GM21619 (cell line): ENCODE measurements at regions not wholly inside any gene's neighbourhood (a gene's known extent, or its start where the extent isn't known, plus 50 kb on each side); places are given as distances from the start of the nearest gene placed in this dataset.
"Not testable (repeated sequence)": the region's sequence is repeated elsewhere in the genome, so short reads cannot be mapped to it uniquely, and the experiment has no call there.

Source experiments
- ATAC-seq: cut with Tn5 transposase; IDR thresholded peaks from one replicate; pipeline ENCODE4 v1.9.1; 2021; ENCODE audit not compliant: unreplicated experiment

DNA sequence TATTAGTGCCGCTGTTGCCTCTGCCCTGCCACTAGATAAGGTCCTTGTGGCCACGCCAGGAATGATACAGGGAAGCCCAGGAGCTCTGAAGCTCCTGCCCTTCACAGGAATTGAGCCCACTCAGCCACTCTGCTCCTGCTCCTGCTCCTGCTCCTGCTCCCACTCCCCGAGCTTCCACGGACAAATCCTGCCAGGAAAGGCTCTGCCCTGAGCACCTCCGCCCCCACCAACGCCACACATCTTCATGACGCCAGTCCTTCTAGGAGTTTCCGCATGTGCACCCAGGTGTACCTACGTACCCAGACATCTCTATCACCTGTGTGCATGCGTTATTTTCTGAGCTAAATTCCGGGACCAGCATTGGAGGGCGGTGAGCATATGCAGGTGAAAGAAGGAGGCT, 369.1 kb downstream of the C16orf95 start:
- ATAC-seq, result no peak

DNA sequence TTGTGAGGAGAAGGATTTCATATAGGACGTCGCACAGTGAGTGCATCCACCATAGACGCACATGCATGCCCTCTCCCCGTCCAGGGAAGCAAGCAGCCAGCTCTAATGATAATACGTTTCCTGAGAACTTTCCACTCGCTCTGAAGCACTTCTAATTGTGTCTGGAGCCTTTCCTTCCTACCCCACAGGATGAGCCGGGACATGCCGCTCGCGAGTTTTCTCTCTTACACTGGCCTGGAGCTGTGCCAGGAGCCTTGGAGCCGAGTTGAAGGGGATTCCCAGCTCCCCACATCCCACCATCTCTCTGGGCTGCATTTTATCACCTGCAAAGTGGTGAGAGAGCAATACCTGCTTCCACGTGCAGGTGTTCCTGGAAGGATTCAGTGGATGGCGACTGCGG, 368.1 kb downstream of the C16orf95 start:
- ATAC-seq, result no peak

DNA sequence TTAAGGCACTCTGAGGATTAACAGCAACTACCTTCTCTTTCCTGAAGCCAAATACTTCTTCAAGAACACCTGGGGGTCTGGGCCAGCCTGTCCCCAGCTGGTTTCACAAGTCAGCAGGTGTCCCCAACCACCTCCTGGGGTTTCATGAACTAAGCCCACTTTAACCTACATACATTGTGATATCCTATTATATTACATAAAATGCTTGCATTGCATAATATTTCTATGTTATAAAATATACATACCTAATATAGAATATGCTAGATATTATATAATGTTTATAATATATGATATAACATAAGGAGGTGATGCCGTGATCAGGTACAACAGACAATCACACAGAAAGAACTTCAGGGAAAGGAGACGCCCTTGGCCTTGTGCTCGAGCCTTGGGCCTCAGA, 367.6 kb downstream of the C16orf95 start:
- no peak for ATAC-seq

DNA sequence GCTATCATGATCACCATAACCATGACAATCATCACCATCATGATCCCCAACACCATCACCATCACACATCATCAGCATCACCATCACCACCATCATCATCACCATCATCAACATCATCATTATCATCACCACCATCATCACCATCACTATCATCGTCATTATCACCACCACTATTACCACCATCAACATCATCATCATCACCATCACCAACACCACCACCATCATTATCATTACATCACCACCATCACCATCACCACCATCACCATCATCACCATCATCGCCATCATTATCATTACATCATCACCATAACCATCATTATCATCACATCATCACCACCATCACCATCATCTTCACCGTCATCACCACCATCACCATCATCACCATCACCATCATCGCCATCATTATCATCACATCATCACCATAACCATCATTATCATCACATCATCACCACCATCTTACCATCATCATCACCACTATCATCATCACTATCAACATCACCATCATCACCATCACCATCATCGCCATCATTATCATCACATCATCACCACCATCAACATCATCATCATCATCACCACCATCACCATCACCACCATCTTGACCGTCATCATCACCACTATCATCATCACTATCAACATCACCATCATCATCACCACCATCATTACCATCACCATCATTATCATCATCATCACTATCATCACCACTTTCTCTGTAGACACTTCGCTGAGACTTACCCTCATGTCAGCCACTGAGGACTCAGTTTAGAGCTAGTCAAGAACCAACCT, 366.0 kb downstream of the C16orf95 start:
- ATAC-seq, result no peak

DNA sequence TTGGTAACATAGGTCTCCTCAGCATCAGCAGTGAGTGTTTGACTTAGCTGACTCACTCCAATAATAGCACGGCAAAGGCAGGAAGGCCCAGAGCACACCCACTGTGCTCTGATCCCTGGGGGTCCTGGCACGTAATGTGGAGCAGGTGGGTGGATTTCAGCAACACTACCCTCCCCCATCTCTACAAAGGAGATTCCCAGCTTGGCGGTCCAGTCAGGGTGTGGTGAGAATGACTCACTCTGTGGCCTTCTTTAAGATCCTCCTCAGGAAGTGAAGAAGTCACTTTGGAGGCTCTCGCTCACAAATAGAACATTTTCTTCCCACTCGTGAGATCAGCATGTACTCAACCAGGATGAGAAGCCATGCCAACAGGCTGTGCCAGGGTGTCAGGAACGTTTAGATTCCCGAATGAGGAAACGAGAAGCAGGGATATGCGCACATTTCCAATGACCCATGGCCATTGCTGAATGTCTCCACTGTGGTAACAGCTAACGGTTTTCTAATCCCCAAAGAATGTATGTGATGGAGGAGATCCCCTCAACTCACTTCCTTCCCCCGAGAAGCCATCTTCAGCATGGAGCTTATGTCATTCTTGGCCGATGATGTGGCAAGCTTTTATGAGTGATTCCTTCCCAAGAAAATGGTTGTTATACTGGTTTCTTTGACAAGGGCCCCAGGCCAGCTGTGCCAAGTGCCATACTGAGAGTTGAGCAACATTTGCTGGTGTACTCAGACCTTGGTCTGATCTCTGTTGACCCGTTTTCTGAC, 365.2 kb downstream of the C16orf95 start:
- ATAC-seq, result no peak

DNA sequence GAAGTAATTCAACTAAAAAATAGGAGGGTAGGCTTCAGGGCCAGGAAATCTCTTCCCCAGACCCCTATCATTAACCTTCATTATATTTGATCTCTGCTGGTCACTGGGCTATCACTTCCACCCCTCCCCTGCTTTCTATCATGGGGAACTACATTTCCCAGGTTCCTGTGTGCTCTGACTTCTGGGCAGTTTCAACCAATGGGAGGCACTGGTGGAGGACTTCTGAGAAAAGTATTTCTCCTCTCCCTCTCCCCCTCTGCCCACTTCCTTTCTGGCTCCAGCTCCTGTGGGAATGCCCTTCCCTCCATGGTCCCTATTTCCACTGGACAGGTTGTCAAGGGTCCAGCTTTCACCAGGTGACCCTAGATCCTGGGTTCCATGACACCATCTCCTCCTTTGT, 364.4 kb downstream of the C16orf95 start:
- ATAC-seq, result no peak

DNA sequence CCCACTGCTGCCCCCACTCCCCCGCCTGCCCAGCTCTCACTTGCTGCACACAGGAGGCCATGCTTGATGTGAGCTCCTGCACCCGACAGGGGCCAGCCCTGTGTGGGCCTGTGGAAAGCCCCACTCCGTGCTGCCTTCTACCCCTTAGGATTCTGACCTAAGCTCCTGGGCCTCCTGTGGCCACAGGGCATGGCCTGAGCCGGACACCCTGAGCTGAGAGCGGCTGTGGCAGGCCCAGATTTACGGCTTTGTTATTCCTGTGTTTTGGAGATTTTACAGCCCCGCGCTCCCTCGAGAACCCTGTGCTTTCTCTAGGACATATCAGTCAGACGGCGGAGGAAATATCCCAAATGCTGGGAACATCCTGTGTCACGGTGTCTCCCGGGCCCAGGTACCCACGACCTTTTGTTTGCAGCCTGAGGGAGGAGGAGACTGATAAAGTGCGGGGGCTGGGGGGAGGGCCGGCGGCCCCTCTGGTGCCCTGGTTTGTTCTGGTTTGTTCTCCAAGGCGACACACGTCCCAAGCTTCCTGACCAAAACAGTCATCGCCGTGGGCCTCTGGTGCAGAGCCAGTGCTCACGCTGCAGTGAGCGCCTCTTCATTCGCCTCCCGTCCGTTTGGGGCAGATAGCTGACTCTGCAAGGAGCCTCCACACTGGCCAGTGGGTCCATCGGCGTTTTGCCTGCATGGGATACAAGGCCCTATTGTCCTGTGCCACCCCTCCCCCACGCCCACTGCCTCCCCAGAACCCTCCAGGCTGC, 363.4 kb downstream of the C16orf95 start:
- no peak for ATAC-seq

DNA sequence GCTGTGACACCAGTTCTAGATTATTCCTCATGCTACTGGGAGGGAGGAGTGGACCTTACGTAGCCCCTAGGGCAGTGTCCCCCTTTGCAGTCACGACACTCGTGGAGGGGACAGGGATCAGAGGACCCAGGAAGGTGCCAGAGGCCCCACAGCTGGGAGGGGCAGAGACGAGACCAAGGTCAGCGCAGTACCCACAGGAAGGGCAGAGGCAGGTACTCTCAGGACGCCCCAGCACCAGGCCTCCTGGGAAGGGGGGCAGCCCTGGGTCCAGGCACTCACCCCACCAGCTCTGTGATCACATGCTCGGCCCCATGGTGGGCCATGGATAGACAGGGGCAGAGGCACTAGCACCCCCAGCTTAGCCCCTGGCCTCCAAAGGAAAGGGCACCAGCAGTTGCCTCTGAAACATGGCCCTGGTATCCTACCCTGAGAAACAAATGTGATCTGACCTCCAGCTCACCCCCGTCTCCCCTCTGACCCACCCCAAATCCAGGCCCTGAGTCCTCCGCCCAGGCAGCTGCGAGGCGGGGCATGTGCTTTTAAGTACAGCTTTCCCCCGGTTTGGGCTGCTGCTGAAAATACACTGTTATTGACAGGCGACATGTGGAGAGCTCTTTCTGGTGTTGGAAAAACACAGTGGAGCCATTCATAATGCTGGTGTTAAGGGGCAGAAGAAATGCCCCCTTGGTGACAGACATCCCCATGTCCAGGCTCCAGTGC, 361.9 kb downstream of the C16orf95 start:
- no peak for ATAC-seq

DNA sequence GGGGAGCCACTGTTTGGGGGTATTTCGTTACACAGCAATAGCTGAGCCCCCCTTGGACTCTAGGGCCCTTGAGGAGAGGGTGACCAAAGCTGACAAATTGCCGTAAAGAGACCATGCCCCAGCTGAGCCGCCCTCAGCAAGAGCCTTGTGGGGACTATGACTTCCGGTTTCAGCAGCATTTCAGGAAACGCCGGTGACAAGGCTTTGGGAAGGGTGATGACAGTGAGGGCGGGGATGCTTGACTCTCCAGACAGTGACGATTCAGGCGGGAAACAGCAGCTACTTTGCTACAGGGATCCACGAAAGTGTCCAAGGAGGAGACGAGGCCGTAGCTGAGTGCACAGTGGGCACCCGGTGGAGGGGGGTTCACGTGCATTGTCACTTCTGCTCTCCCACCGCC, 360.8 kb downstream of the C16orf95 start:
- no peak for ATAC-seq

DNA sequence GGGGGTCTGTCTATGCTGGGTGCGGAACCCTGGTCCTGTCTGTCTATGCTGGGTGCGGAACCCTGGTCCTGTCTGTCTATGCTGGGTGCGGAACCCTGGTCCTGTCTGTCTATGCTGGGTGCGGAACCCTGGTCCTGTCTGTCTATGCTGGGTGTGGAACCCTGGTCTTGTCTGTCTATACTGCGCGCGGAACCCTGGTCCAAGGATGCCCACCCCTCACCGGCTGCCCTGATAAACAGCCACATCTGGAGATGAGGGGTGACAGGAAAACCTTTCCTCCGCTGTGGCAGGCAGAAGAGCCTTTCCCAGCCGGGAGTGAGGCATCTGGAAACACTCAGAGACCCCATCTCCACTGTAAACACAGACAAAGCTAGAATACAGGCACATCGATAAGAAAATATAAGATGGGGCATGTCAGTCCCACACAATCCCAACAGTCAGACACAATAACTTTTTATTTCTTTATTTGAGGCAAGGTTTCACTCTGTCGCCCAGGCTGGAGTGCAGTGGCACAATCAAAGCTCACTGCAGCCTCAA, 359.5 kb downstream of the C16orf95 start:
- not testable (repeated sequence) for ATAC-seq

DNA sequence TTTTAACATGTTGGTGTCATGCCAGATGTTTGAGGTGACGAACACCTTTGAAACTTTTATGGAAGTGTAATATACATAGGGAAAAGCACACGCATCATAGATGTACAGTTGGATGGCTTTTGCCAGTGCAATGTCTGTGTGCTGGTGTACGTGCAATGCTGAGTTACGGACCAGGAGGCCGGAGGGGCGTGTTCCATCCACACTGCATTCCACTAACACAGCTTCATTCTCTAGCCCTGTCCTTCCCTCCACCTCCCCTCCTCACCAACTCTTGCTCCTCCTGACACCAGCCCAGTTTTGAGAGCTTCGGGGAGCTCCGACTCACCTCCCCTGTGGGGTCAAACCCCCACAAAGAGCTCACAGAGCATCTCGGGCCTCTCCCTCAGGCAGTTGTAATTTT, 358.8 kb downstream of the C16orf95 start:
- no peak for ATAC-seq

DNA sequence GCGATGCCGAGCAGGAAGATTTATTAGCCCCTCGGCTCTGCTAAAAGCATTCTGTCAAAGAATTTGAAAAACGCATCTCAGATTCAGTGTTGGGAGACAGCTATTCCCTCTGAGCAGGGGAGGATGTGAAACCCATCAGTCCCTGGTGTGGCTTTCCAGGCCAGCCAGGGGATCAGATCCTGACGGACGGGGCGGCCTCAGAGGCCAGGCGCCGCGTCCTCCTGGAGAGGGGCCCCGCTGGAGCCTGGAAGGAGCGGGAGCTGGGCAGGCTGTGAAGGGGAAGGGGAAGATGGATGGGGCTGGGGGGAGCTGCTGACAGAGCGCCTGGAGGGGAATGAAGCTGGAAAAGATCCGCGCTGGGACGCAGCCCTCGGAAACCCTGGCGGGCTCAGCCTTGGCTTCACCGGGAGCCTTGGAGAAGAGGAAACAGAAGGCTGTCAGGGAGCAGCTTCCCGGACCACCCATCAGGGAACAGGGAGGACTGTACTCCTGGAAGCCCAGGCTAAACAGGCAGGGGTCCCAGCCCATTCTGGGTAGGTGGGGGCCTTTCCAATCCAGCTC, 358.0 kb downstream of the C16orf95 start:
- no peak for ATAC-seq

DNA sequence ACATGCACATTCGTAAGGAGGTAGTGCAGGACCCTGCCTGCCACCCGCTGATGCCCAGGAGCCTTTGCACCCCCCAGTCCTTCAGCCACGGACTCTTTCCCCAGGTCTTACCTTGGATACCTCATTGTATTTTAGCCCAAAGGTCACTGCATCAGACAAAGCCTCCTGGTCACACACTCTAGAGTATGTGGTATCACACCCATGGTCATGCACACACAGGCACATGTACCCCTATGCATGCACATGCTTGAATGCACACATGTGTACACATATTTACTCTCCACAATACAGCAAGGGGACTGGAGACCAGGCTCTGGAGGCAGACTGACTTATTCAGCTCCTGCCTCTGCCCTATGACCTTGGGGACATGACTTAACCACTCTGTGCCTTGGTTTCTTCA, 357.5 kb downstream of the C16orf95 start:
- no peak for ATAC-seq

DNA sequence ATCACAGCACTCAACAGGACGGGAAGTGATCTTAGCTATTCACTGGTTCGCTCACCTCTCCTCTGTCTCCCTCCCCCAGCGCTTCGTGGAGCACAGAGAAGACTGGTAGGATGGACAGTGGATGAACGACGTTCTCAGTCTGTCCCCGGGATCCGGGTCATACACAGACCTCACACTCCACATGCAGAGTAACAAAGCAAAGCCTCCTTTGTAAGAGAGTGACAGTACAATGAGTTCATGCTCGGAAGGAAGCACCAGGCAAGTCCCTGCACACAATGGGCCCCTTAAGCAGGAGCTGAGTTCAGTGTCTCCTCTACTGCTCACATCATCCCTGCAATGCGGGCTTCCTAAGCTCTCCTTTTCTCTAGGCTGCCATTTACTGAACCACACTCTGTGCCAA, 356.9 kb downstream of the C16orf95 start:
- no peak for ATAC-seq

DNA sequence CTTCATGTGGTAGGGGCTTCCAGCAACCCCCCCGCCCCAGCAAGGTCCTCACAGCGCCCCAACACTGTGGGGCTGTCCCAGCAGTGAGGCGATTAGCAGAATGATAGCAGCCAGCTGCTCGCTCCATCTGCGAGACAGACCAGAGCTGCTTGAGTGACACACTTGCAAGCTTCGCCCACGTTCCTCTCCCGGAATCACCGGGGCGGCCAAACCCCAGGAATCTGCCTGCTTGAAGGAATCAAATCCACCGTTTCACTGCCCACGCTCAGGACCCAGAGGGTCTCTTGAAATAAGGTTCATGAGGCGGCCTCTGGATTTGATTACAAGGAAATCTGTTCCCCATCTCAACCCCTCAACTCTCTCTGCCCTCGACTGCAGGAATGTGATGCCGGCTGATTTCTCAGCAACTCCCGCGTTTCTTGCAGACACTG, 356.0 kb downstream of the C16orf95 start:
- ATAC-seq, result no peak

DNA sequence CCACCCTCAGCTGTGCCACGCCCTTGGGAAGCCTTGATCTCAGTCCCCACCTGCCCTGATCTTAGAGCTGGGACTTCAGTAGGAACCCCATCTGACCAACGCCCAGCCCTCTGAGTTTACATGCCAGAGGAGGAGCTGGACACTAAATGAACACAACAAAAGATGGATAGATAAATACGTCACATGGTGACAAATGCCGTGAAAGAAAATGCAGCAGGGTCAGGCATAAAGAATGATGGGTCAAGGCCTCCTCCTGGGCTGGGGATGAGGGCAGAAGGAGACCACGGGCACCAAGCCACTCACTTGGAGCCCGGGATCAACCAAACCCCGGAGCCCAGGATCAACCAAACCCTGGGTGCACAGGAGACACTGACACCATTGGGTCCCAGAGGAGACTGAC, 354.9 kb downstream of the C16orf95 start:
- no peak for ATAC-seq

DNA sequence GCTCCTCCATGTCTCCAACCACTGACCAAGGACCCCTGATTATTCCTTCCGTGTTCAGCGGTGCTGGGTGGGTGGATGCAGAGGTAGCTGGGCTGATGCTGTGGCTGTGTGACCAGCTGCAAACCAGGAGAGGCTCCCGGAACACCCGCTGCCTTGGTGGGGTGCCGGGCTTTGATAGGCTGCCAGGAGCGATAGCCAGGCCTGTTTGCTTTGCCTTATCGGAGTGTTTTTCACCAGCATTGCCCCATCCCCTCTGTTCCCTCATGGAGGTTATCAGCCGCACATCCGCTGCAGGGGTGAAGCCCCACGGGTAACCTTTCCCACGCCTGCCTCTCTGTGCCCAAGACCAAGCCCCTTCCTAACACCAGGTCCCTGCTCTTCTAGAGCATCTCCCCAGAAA, 354.3 kb downstream of the C16orf95 start:
- no peak for ATAC-seq

DNA sequence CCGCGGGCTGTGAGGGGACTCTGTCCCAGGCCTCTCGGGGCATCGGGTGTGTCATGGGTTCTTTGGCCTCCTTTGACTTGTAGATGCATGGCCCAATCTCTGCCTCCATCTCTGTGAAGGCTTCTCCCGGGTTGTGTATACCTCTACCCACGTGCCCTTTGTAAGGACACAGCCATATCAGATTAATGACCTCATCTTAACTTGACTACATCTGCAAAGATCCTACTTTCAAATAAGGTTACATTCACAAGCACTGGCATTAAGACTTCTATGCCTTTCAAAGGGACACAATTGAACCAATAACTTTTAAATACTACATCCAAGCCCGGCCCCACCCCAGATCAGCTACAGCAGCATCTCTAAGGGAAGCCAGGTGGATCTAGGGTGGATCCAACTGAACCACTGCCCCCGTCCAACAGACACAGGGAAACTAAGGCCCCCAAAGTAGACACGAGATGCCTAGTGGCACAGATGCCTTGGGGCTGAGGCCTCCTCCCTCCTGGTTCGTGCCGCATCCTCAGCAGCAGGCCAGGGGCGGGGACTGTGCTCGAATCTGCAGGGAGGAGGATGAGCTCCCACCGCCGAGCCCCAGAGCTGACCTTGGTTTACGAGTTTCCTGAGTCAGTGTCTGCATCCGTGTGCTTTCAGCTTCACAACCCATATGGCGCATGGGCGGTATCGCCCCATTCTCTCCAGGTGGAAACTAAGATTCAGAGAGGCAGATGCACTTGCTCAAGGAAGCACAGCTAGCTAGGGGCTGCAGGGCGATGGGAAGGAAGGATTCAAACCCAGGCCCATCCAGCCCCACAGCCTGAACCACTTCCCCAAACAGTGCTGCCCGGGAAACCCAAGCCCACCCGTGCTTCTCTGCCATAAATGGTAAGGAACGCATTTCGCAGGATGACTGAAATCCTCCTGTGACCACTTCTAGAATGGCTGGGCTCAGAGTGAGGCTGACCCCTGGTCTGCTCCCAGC, 353.3 kb downstream of the C16orf95 start:
- no peak for ATAC-seq

DNA sequence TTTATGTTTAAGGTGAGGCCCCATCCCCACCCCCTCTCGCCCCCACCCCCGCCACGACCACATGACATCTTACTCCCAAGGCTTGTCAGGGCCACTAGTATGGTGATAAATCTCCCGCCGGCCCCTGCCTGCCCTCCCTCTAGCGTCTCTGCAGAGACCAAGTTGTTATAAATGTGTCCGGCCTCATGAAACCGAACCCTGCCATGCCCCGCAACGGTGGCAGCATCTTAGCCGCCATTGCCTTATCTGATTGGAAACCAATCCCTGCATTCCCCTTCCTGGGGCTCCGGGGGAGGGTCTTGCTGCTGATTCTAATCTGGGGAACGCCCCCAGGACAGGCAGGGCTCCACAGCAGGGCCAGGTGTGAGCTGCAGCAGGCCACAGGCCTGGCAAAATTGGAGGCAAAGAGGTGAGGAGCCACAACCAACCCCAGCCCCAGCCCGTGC, 352.4 kb downstream of the C16orf95 start:
- no peak for ATAC-seq
